Stimulated activated CD4-positive, alpha-beta T cell treated with anti-CD3 and anti-CD28 coated beads, Interleukin-1b, Interleukin-23, amount 100 ng/mL, for 24 hours (primary cell): ENCODE measurements at regions not wholly inside any gene's neighbourhood (a gene's known extent, or its start where the extent isn't known, plus 50 kb on each side); places are given as distances from the start of the nearest gene placed in this dataset.

Experiments used
- DNase-seq, 4 experiments: peaks; one replicate each; pipeline ENCODE4 v3.0.0-alpha.2; 2020; ENCODE audit warnings: low read depth in 4 of 4, low spot score in 1 of 4

DNA sequence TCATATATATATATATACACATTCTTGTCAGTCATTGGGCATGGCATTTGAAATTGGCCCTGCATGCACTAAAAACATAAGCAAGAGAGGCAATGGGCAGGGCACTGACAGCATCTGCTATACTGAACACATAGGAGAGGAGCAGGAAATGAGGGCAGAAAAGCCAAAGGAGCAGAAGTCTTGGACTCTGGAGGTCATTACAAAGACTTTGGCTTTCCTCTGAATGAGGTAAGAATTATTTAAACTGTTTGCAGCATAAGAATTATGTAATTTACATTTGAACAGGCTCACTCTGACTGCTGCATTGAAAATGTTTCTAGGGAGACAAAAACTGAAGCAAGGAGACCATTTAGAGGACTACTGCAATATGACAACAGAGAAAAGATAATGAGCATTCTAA, 396.5 kb downstream of the PRDM5 start:
- DNase-seq = no peak

DNA sequence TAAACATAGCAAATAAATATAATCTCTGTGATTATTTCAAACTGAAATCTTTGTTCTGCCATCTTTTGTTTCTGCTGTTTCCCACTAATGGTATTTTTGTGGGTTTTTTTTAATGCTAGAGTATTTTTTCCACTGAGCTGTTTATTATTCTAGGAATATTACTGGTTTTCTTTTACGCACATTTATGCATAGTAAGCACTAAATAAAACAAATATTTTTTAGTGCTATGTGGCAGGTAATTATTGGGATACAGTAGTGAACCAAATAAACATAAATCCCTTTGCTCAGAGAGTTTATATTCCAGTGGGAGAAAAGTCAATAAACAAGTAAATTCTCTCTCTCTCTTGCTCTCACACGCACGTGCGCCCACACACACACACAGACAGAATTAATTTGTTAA, 397.4 kb downstream of the PRDM5 start:
- DNase-seq = no peak

DNA sequence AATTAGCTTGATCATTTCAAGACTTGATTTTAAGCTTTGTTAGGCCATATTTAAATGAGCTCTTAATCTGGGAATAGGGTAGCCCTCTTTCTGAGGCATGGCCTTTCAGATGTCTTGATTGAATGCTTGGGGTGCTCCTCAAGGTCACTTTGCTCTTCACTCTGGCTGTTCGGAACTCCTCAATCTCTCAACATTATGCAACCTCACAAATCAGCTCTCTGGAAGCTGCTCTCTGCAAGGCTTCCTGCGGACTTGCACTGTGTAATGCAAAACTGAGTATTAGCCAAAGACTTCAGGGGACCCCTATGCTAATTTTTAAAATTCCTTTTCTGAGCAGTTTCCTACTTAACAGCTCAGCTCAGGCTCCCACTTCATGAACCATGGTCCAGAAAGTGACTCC, 398.3 kb downstream of the PRDM5 start:
- no peak for DNase-seq

DNA sequence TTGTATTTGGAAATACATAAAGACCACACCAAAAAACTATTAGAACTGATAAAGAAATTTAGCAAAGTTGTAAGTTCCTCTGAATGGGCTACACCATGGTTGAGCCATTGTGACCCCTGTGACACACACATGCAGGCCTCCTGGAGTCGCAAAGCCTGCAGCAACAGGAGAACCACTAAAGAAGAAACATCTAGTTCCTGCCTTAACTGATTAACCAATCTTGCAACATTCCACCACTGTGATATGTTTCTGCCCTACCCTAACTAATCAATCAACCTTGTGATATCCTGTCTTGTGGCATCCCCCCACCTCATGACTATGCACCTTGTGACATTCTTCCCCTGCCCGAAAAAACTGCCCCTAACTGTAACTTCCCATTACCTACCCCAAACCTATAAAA, 401.8 kb downstream of the PRDM5 start:
- no peak for DNase-seq

DNA sequence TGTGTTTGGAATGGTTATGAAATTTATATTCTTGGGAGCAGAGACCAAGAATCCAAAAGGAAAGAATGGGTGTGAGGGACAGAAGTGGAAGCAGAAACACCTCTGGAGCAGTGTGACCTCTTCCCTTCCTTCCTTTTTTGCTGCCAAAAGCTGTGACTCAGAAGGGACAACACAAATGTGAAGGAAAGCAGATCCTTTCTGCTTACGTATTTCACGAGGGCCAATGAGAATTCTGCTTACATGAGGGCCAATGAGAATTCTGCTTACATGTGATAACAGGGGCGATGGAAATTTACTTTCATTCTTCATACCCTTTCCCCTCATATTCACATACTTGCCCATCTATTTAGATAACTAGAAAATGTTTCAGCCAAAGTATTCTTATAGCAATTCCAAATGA, 404.6 kb downstream of the PRDM5 start:
- no peak for DNase-seq

DNA sequence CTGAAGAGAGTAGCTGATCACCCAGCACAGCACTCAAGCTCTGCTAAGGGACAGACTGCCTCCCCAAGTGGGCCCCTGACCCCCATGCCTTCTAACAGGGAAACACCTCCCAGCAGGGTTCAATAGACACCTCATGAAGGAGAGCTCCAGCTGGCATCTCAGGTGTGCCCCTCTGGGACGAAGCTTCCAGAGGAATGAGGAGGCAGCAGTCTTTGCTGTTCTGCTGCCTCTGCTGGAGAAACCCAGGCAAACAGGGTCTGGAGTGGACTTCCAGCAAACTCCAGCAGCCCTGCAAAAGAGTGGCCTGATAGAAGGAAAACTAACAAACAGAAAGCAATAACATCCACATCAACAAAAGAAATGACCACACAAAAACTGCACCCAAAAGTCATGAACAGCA, 412.8 kb downstream of the PRDM5 start:
- no peak for DNase-seq

DNA sequence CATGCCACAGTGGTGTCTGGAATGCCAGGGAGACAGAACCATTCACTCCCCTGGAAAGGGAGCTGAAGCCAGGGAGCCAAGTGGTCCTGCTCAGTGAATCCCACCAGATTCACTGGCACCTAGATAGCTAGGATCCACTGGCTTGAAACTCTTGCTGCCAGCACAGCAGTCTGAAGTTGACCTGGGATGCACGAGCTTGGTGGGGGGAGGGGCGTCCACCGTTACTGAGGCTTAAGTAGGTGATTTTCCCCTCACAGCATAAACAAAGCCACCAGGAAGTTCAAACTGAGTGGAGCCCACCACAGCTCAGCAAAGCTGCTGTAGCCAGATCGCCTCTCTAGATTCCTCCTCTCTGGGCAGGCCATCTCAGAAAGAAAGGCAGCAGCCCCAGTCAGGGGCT, 413.3 kb downstream of the PRDM5 start:
- DNase-seq = no peak

DNA sequence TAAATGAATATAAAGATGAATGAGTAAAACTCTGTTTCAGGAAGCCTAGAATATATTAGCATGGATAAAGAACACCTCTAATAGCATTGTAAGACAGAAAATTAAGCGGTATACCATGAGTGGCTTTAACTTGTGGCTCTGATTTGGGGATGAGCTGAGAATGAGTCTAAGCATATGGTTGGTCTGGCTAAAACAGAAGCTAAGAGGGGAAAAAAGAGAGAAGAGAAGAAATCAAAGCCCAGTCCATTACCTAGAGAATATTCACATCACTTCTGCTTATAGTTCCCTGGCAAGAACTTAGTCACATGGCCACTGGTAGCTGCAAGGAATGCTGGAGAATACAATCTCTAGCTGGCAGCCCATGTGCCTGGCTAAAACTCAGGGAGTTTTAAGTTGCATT, 414.5 kb downstream of the PRDM5 start:
- DNase-seq = no peak

DNA sequence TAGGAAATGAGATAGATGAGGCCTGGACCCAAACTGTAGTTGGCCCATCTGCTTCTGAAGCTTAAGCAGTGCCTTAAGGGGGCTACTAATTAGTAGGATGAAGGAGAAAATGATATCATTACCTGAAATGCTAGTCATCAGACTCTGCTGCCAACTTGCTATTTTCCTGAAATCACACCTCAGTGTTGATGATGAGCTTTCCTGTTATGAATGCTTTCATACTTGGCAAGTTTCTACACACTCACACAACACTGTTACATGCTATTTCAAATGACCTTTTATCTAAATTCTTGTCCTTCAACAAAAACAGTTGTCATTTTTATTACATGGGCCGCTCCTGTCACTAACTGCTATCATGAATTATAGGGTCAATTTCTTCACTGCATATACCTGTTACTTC, 416.0 kb downstream of the PRDM5 start:
- no peak for DNase-seq

DNA sequence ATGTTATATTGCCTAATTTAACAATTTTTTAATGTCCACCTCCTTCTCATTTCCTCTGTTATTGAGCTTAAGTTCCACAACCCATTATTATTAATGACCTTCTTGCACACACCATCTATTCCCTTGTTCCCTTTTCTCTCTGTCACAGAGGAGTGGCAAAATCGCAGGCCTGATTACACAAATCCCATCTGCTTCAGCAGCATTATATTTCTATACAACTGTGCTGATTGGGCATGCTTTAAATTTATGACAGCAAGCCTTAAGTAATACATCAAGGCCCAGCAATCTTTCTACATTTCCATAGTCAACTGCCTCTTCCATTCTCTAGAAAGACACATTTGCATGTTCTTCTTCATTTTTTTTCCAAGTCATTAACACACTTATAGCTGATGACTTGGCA, 423.8 kb downstream of the PRDM5 start:
- DNase-seq = no peak

DNA sequence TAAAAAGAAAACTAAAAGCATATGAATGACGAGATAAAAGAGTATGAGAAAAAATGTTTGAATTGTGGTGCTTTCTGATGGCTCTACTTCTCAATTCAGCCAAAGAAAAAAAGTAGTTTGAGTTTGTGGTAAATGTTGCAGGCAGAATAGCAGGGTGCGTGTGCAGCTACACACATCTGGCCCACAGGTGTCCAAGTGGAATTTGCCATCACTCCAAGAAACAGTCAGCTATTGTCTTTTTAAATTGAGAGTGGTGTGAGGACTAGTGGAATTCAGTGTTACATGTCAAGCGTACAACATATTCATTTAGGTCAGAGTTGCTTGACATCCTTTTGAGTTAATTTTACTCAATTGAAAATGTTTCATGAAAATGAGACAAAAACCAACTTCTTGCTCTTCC, 424.8 kb upstream of the MAD2L1 start:
- DNase-seq = no peak

DNA sequence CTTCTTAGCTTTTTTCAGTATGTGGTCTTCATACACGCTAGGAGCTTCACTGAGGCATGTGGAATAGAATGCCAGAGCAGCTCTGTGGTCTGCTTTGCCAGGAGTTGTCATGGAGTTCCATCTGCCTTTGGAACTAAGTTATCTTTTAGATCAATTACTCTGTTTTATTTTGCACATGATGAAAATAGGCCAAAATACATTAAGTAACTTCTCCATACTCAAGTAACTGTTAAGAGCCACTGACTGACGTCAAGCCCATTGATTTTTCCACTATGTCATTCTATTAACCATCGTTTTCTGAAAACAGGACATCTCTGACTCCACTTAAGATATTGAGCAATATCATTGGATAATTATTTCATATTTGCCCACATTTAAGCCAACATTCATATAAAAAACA, 415.1 kb upstream of the MAD2L1 start:
- DNase-seq = no peak

DNA sequence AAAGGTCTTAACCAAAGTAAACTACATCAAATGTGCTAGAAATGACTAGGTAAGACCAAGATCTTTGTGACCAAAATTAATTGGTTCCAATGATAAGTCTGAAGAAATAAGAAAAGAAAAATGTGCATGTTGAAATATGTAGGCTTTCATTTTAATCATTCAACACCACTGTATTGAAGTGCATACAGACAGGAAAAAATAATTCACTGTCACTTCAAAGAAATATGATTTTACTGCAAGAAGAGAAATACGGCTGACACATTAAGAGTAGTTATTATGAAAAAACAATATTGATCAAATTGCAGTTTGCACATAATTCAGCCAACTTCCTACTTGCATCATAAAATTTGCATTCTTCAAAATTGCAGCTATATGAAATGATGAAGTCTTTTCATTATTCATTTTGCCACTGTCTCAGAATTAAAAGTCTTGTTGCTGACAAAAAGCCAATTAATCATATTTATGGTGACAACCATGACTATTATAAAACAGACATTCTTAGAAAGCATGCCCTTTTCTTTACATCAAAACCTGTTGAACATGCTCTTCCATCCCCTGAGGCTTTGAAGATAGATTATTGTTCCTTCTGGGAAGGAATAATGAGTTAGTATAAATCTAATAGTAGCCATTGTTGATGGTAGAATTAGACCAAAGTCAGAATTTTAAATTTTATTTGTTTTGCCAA, 405.9 kb upstream of the MAD2L1 start:
- DNase-seq = no peak

DNA sequence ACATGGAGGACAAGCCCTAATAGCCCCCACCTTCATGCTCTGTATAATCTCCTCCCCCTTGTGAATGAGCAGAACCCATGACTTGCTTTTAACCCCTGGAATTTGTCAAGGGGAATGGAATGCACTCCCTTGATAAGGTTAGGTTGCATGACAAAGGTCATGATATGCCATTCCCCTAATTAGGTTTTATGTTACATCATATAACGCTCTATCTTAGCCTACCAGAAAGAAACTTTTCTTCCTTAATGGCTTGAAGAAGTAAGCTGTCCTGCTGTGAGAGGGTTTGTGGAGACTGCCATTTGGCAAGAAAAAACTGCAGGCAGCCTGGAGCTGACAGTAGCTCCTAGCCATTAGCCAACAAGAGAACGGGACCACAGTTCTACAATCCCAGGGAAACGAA, 399.8 kb upstream of the MAD2L1 start:
- DNase-seq = no peak

DNA sequence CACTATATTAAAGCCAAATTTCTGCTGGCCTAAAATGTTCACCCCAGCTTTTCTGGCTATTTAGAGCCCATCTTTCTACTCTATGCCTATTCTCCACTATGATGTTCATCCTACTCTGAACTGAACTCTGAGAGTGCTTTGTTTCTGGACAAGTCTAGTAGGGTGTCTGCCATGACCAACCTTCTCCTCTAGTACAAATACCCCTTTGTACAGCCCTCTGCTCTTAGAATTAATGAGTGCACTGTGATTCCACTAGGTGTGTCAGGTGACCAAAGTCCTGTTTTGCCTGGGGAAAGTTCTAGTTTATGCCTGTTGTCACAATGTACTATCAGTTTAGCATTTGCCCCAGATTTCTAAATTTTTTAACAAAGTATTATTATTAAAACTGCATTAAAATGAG, 388.1 kb upstream of the MAD2L1 start:
- no peak for DNase-seq

DNA sequence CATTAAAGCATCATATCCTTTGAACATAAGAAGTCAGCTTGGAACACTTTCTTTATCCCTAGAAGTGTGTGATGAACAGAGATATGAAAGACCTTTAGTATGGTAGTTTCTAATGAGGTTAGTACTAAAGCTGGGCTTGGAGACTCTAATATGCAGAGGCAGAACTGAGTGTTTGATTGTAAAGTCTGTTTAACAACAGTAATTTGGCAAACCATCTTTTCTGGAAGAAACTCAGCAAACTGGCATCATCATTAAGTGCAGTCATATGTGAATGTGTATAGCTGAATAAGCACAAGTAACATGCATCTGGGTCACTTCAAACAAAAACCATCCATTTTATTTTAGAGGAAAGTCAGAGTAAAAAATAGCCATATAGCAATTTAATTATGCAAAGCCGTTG, 385.9 kb upstream of the MAD2L1 start:
- no peak for DNase-seq

DNA sequence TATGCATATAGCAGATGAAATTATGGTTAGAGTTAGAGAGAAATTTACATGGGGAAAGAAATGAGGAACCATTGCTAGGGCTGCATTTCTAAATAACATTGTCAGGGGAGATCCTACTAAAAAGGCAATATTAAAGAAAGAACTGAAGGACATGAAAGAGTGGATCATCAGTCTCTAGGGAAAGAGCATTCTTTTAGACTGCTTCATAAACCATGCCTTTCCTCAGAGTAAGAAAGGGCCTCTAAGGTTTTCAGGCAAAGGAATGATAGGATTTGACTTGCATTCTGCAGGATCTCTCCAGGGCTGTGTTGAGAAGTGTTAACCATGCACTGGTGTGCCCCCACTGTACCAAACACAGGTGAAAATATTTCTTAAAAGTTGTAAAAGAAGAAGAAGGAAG, 385.4 kb upstream of the MAD2L1 start:
- no peak for DNase-seq

DNA sequence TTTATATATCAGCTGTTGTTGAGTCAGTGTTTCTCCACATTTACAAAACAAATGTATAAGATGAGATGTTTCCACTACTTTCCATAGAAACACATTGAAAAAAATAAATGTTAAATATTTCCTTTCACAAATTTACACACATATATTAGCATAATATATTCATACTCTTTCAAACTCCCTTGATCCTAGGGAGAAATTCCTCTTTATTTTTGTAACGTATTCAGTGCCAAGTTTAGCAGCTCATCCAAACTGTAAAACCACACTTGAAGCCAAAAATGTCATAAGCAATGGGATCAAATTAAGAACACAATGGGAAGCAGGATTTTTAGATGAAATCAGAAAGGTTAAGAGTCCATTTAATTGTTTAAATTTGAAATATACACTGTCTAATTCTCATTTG, 381.1 kb upstream of the MAD2L1 start:
- DNase-seq = no peak

DNA sequence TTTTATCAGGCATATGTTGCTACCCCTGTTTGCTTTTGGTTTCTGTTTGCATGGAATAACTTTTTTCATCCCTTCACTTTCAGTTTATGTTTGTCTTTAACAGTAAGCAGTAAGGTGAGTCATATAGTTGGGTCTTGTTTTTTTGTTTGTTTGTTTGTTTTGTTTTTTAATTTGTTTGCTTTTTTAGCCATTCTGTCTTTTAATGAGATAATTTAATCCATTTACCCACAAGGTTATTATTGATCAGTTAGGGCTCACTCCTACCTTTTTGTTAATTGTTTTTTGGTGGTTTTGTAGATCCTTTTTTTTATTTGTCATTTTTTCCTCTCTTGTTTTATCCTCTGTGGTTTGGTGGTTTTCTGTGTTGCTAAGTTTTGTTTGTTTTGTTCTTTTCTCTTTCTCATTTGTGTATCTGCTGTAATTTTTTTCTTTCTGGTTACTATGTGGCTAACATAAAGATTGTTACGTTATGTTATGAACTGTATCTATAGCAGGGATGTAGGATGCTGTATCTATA, 379.5 kb upstream of the MAD2L1 start:
- DNase-seq = no peak

DNA sequence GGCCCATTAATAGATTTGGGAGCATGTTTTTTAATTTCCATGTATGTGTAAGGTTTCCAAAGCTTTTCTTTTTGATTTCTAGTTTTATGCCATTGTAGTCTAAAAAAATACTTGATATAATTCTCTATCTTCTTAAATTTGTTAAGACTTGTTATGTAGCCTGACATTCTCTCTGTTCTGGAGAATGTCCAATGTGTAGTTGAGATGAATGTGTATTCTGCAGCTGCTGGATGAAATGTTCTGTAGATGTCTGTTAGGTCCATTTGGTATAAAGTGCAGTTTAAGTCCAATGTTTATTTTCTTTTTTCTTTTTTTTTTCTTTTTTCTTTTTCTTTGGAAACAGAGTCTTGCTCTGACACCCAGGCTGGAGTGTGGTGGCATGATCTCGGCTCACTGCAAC, 378.5 kb upstream of the MAD2L1 start:
- DNase-seq = no peak

DNA sequence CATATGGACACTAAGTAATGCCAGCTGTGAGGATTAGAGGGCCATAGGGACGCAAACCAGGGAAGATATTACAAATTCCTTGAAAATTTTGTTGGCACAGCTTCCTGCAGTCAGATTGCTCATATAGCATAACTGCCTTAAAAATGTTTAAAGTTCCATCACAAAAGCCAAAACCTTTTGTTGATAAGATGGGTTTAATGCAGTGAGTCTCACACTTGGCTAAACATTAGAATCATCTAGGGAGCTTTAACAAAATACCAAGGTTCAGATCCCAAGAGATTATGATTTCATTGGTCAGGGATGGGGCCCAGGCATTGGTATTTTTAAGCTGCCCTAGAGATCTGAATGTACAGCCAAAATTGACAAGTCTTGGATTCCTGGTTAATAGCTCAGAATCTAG, 376.5 kb upstream of the MAD2L1 start:
- DNase-seq = no peak

DNA sequence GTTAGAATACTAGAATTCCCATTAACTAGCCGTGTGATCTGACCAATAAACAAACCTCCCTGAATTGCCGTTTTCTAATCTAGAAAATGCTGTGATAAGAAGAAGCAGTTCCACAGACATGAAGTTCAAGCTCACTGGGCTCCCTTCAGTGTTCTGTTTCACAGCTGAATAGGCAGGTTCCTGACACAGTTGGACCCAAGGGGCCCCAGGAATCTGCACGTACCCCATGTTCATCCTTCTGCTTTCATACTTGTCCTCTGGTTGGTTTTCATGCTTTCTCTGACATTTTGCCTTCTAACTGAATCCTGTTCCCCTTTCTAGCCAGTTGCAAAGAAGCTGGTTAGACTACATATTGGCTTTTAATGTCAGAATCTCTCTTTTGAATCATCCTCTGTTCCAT, 374.1 kb upstream of the MAD2L1 start:
- DNase-seq = no peak

DNA sequence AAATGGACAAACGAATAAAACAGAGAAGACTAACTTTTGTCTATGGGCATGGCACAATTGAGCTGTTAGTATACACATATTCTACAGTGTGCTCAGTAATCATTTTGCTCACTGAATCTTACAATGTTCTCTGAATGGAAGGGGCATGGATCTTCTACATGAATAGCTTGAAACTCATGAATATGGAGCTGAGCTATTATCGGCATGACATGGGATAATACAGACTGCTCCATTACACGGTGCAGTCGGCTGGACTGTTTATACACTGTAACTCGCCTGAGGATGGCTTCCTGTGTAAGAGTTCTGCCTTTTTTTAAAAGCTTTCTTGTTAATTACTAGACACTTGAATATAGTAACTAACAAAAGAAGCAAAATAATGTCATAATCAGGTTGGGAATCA, 368.5 kb upstream of the MAD2L1 start:
- no peak for DNase-seq

DNA sequence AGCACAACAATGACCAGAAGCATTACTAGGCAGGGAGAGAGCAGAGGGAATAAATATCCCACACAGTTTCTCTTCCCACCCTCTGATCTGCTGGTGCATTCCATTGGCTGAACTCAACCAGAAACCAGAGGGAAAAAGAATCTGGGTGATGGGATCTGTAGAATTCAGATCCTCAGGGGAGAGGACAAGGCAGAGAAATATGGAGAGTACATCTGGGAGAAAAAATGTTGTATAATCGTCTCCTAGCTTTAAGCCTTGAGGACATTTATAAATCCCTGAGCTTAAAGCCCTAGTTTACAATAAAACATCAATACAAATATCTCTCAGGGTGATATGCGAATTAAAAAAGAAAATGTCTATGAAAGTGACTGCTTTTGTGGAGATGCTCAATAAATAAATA, 368.1 kb upstream of the MAD2L1 start:
- DNase-seq = no peak
